ENCODE measurements at regions not wholly inside any gene's neighbourhood (a gene's known extent, or its start where the extent isn't known, plus 50 kb on each side); places are given as distances from the start of the nearest gene placed in this dataset.
A peak's percentile ranks its signal among the peaks of the same experiment; 100 is the strongest.

DNA sequence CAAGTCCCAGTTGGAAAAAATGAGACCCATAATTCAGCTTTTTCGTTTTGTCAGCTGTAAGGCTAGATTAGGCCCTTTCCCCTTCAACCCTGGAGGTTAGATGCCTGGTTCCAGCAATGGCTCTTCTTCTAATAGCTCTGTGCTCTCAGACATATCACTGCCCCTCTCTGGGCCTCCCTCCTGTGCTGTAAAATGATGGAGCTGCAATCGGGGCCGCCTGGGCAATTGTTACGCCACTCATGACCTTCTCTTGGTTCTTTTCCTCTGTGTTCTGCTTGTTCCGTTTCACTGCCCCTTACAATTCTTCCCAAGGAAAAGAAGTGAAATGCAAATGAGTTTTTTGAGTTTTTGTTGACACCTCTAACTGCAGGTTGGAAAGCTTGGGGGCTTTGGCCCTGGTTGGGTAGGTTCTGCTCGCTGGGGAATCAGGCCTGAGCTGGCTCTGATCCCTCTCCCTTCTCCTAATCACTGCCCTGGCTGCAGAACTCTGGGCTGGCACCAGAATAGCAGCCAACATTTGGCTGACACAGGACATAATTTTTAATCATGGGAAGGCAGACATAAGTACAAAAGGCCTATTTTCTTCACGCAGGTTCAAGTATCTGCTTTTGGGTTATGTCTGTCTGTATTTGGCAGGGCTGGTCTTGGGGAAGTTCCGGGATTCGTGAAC lies 110.9 kb downstream of the FOXD1 start:
- no peak overlapping the region for H3K4me3 ChIP-seq
- no peaks in the 10 kb centered on the region for H3K36me3 ChIP-seq
- H3K27me3 ChIP-seq, result peaks cover 0 to 8% of the 10 kb centered on the region in 2 donors
- TF ChIP-seq POLR2A (IDR thresholded peaks at IDR 0.05) (no peak), POLR2AphosphoS5 (IDR thresholded peaks at IDR 0.05) (no peak)
- TF ChIP-seq, protein P1, sequence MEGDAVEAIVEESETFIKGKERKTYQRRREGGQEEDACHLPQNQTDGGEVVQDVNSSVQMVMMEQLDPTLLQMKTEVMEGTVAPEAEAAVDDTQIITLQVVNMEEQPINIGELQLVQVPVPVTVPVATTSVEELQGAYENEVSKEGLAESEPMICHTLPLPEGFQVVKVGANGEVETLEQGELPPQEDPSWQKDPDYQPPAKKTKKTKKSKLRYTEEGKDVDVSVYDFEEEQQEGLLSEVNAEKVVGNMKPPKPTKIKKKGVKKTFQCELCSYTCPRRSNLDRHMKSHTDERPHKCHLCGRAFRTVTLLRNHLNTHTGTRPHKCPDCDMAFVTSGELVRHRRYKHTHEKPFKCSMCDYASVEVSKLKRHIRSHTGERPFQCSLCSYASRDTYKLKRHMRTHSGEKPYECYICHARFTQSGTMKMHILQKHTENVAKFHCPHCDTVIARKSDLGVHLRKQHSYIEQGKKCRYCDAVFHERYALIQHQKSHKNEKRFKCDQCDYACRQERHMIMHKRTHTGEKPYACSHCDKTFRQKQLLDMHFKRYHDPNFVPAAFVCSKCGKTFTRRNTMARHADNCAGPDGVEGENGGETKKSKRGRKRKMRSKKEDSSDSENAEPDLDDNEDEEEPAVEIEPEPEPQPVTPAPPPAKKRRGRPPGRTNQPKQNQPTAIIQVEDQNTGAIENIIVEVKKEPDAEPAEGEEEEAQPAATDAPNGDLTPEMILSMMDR (IDR thresholded peaks at IDR 0.05), result no peak
- no peaks in the 10 kb centered on the region for H3K4me1 ChIP-seq
- no peak for DNase-seq (ENCODE audit: low spot score in 2 of 2)
- H3K9me3 ChIP-seq, result no peaks in the 10 kb centered on the region
- intact Hi-C loops (cut with DNase I; ENCODE audit: low total_unique reads), result no loop called here
- peak overlapping the region; percentile 13 to 38 for H3K27ac ChIP-seq

DNA sequence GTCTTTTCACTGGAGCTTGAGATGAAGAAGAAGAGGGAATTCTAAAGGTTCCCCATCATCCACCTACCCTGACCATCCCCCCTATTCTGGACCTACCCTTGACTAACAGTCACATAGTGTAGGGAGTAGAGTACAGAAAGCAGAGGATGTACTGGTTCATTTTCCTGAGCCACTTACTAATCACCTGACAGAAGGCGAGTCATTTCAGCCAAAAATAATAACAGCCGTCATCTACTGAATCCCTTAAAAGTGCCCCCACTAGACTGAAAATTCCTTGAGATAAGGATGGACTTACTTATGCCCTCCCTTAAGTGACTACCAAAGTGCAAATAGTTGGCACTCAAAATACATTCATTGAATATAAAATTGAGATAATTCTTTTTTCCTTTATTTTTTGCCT lies 112.2 kb downstream of the FOXD1 start:
- intact Hi-C loops (cut with DNase I; ENCODE audit: low total_unique reads), result no loop called here
- Histone ChIP-seq H3K36me3 (no peaks in the 10 kb centered on the region), H3K9me3 (peaks cover 0 to 5% of the 10 kb centered on the region in 2 donors), H3K4me1 (no peaks in the 10 kb centered on the region), H3K4me3 (no peak overlapping the region), H3K27me3 (peaks cover 0 to 8% of the 10 kb centered on the region in 2 donors), H3K27ac (no peak overlapping the region)
- DNase-seq (ENCODE audit: low spot score in 2 of 2), result no peak
- no peak for TF ChIP-seq POLR2AphosphoS5 (IDR thresholded peaks at IDR 0.05)
- TF ChIP-seq, protein P1 (IDR thresholded peaks at IDR 0.05), result no peak
- TF ChIP-seq POLR2A (IDR thresholded peaks at IDR 0.05), result no peak

DNA sequence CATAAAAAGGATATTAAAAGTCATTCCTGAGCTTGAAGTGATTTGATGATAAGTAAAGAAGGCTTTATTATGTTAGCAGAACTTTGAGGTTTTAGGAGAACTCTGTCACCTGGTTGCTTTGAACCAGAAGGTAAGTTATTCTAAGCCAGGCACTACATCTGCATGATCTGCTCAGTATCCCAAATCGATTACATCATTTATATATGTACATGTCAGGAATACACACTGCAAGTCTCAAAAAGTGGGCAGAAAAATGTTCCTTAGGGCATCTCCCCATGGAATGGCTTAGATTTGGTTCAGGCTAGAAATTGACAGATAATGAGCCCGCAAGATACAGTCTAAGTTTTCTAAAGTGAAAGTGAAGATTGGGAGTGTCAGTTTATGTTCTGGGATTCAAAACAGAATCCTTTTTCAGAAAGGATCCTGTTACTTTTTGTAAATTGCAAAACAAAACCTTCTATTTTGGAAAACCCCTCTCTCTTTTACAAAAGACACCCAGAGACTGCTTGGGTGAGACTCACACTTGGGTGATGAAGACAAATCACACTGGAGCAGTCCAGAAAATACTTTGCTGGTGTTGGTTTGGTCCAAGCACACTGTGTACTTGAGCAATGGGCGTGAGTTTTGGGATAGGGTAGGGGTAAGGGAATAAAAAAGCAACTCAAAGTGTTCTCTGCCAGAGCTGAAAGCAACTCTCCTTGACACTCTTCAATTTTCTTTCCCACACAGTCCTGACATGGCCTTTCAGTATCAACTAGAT lies 114.5 kb downstream of the FOXD1 start:
- no peaks in the 10 kb centered on the region for H3K36me3 ChIP-seq
- no peak for TF ChIP-seq POLR2AphosphoS5 (IDR thresholded peaks at IDR 0.05)
- TF ChIP-seq, protein P1 (IDR thresholded peaks at IDR 0.05), result no peak
- TF ChIP-seq POLR2A (IDR thresholded peaks at IDR 0.05), result no peak
- intact Hi-C loops (cut with DNase I; ENCODE audit: low total_unique reads), result no loop called here
- H3K27ac ChIP-seq, result no peak overlapping the region
- H3K4me3 ChIP-seq, result no peak overlapping the region
- peaks cover 4 to 12% of the 10 kb centered on the region in 2 donors for H3K9me3 ChIP-seq
- peaks cover 0 to 5% of the 10 kb centered on the region in 2 donors for H3K27me3 ChIP-seq
- DNase-seq (ENCODE audit: low spot score in 2 of 2), result no peak
- no peaks in the 10 kb centered on the region for H3K4me1 ChIP-seq

DNA sequence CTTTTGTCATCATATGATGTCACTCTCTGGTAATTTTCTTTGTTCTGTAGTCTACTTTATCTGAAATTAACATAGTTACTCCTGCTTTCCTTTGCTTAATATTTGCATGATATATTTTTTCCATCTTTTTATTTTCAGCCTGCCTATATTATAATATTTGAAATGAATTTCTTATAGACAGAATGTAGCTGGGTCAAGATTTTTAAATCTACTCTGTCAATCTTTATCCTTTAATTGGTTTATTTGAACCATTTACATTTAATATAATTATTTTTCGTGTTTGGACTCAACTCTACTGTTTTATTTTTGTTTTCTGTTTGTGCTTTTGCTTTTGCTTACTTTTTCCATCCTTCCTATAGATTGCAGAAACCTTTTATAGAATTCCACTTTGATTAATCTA lies 118.0 kb downstream of the FOXD1 start:
- TF ChIP-seq POLR2AphosphoS5 (IDR thresholded peaks at IDR 0.05), result no peak
- TF ChIP-seq, protein P1 (IDR thresholded peaks at IDR 0.05), result no peak
- no peak for TF ChIP-seq POLR2A (IDR thresholded peaks at IDR 0.05)

DNA sequence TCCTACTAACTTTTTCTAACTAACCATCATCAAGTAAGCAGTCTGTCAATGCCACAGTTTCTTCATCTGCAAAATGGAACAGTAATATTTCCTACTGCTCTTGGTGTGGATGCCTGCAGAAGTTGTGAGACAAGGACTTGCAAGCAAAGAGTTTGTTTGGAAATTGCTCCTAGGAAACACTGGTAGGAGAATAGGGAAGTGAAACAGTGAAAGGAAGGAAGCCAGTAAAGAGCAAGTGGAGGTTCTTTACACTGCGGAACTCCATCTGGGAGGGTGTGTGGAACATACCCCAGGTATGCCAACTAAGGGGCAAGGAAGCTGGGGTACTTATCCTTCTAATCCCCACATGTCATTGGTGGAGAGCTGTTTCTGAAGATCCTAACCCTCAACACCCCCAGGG lies 119.9 kb downstream of the FOXD1 start:
- Histone ChIP-seq H3K9me3 (peaks cover 4 to 12% of the 10 kb centered on the region in 2 donors), H3K27me3 (peaks cover 0 to 5% of the 10 kb centered on the region in 2 donors), H3K36me3 (no peaks in the 10 kb centered on the region), H3K4me1 (no peaks in the 10 kb centered on the region), H3K4me3 (no peak overlapping the region), H3K27ac (no peak overlapping the region)
- no peak for DNase-seq (ENCODE audit: low spot score in 2 of 2)
- intact Hi-C loops (cut with DNase I; ENCODE audit: low total_unique reads), result no loop called here
- TF ChIP-seq, protein P1 (IDR thresholded peaks at IDR 0.05), result no peak
- TF ChIP-seq POLR2A (IDR thresholded peaks at IDR 0.05) (no peak), POLR2AphosphoS5 (IDR thresholded peaks at IDR 0.05) (no peak)

More for the DNA sequence above, 118.0 kb downstream of the FOXD1 start:
- DNase-seq (ENCODE audit: low spot score in 2 of 2), result no peak
- no peaks in the 10 kb centered on the region for H3K36me3 ChIP-seq
- no peaks in the 10 kb centered on the region for H3K4me1 ChIP-seq
- peaks cover 0 to 5% of the 10 kb centered on the region in 2 donors for H3K27me3 ChIP-seq
- peaks cover 4 to 12% of the 10 kb centered on the region in 2 donors for H3K9me3 ChIP-seq
- H3K4me3 ChIP-seq, result no peak overlapping the region
- intact Hi-C loops (cut with DNase I; ENCODE audit: low total_unique reads), result no loop called here
- no peak overlapping the region for H3K27ac ChIP-seq

Data from breast epithelium (tissue), 4 donors.